Stomach smooth muscle (tissue), 2 donors: ENCODE measurements at regions not wholly inside any gene's neighbourhood (a gene's known extent, or its start where the extent isn't known, plus 50 kb on each side); places are given as distances from the start of the nearest gene placed in this dataset.

Source experiments
- H3K27ac ChIP-seq: one replicate; pipeline ENCODE4 v1.7.0; 2013; ENCODE audit warnings: mild to moderate bottlenecking, low read length, inconsistent platforms
- H3K27me3 ChIP-seq, 2 donors: one replicate each; pipeline ENCODE4 v1.7.0; 2013; ENCODE audit warnings: low read length in 2 of 2; ENCODE audit not compliant: insufficient read depth in 2 of 2, control insufficient read depth in 1 of 2
- H3K36me3 ChIP-seq, 2 donors: one replicate each; pipeline ENCODE4 v1.7.0; 2013; ENCODE audit warnings: low read length in 2 of 2; ENCODE audit not compliant: control insufficient read depth in 2 of 2, insufficient read depth in 2 of 2
- H3K4me1 ChIP-seq: one replicate; pipeline ENCODE4 v1.7.0; 2013; ENCODE audit warnings: low read length; ENCODE audit not compliant: control insufficient read depth, insufficient read depth
- H3K4me3 ChIP-seq, 2 donors: one replicate each; pipeline ENCODE4 v1.7.0; 2013; ENCODE audit warnings: low read length in 2 of 2
- H3K9ac ChIP-seq, 2 donors: one replicate each; pipeline ENCODE4 v1.7.0; 2013; ENCODE audit warnings: low read length in 2 of 2, mild to moderate bottlenecking in 1 of 2
- H3K9me3 ChIP-seq, 2 donors: one replicate each; pipeline ENCODE4 v1.7.0; 2013; ENCODE audit warnings: low read length in 2 of 2; ENCODE audit not compliant: control insufficient read depth in 2 of 2
- donor health status: healthy.
- donor health status: Pancreatic carcinoma.

DNA sequence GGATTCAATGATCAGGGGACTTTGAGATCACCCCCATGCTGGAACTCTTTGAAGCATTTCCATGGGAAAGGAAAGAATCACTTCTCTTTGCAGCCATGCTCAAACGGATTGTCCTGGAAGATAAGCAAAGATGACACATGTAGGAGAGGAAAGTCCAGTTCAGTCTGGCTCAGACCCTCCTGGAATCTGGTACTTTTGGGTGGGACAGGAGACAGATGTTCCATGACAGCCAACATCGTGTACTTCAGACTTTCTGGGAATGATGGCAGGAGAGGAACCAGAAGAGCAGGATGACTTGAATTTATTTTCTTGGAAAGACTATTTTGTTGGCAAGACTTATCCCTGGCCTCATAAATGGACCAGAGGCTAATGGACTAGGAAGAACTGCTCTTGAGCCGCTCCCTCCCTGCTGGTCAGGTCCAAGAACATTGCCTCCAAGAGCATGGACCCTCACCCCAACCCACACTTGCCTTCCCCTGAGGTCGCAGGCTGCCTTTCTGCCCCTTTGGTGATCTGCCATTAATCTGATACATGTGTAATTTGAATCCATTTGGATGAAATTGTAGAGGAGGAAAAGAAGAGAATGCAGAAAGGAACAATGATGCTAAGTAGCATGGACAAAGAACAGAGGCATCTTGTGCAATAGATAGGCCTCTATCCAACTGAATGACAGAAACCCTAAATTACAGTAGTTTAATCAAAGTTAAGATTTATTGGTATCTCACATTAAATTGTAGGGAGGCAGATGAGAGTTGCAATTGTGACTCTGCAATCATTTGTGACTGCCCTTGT lies 201.0 kb downstream of the SNX19 start:
- Histone ChIP-seq H3K9me3 (no peaks in the 10 kb centered on the region), H3K4me3 (no peak overlapping the region), H3K4me1 (no peaks in the 10 kb centered on the region), H3K27me3 (no peaks in the 10 kb centered on the region), H3K36me3 (no peaks in the 10 kb centered on the region), H3K27ac (no peak overlapping the region), H3K9ac (no peak overlapping the region)

DNA sequence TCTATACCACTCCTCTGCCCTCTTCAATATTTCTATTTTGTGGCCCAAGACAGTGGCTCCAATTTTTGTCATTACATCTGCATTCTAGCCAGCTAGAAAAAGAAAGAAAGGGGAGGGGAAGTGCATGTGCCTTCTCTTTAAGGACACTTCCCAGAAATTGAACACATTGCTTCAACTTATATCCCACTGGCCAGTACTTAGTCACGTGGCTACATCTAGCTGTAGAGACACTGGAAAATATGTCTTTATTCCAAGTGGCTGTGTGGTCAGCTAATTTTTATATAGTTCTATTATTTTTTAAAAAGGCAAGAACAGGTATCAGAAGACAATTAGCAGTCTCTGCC lies 200.4 kb downstream of the SNX19 start:
- Histone ChIP-seq H3K27me3 (no peaks in the 10 kb centered on the region), H3K9ac (no peak overlapping the region), H3K27ac (no peak overlapping the region), H3K4me3 (no peak overlapping the region), H3K4me1 (no peaks in the 10 kb centered on the region), H3K9me3 (no peaks in the 10 kb centered on the region), H3K36me3 (no peaks in the 10 kb centered on the region)

DNA sequence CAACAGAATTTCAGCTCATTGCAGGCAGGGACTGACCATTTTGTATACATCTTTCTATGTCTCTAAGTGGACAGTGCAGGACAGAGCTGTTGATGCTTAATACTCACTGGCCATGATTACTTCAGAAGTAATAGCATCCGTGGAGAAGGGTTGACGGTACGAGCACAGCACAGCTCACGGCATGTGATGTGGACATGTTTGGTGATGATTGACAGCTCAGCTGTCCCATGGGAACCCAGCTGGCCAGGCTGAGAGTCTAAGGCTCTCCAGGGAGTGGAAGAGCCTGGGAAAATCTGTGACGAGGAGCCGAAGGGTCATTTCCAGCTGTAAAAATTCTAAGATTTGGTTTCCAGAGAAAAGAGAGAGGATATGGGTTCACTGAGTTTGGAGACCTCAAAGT lies 198.2 kb downstream of the SNX19 start:
- no peaks in the 10 kb centered on the region for H3K9me3 ChIP-seq
- H3K27me3 ChIP-seq: no peaks in the 10 kb centered on the region
- no peaks in the 10 kb centered on the region for H3K4me1 ChIP-seq
- no peak overlapping the region for H3K4me3 ChIP-seq
- no peaks in the 10 kb centered on the region for H3K36me3 ChIP-seq
- H3K27ac ChIP-seq: no peak overlapping the region
- no peak overlapping the region for H3K9ac ChIP-seq

DNA sequence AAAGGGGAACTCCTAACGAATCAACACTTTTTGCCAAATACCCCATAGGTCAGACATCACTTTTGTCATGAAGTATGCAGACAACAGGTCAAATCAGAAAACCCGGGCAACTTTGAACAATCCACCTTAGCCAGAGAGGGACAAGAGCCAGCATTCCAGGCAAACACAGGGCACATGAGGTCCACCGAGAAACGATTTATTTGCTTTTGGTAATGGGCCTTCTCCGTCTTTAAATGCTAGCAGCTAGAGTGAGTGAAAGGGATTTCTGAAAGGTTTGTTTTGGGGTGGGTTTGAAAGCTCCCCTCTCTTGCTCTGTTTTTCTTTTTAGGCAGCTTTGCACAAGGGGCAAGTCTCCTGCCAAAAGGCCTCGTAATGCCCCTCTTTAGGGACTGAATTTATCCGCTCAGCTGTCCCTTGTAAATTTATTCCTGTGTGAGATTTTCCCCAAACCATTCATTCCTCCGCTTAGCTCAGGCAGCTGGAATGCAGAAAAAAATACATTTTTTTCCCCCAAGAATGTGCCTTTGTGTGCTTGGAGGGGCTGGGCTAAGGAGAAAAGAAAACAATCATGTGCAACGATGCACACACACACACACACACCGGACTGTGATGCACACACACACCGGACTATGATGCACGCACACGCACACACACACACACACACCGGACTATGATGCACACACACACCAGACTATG lies 196.9 kb downstream of the SNX19 start:
- Histone ChIP-seq H3K9ac (no peak overlapping the region), H3K27me3 (no peaks in the 10 kb centered on the region), H3K27ac (no peak overlapping the region), H3K4me3 (no peak overlapping the region), H3K36me3 (no peaks in the 10 kb centered on the region), H3K4me1 (no peaks in the 10 kb centered on the region), H3K9me3 (no peaks in the 10 kb centered on the region)

DNA sequence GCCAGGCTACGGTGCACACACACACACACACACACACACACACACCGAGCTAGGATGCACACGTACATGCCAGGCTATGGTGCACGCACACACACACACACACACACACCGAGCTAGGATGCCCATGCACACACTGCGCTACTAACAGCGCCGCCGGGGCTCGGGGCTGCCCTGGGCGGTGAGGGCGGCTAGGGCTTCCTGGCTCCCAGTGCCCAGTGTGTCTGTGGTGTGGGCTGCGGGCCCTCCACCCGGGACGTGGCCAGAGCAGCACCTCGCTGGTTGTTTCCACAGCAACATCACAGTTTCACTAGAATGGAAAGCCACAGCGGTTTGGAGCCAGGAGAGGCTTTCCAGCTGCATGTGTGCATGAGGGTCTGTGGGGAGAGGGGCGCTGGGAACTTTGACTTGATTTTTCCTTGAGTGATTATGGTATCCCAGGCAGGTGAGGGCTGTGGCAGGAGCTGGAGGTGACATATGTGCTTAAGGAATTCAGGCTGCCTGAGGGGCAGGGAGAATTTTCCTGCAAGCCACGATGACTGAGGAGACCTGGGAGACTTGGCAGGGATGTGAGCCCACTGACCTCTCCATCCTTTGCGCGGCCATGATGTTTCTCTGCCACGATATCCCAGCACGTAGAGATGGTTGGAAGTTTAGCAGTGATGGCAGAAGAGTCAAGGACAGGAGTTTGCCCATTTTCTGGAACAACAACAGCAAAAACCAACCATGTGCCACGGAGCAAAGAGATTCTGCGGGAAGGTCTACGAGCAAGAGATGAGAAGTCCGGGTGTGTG lies 195.9 kb downstream of the SNX19 start:
- Histone ChIP-seq H3K27ac (no peak overlapping the region), H3K4me3 (no peak overlapping the region)

DNA sequence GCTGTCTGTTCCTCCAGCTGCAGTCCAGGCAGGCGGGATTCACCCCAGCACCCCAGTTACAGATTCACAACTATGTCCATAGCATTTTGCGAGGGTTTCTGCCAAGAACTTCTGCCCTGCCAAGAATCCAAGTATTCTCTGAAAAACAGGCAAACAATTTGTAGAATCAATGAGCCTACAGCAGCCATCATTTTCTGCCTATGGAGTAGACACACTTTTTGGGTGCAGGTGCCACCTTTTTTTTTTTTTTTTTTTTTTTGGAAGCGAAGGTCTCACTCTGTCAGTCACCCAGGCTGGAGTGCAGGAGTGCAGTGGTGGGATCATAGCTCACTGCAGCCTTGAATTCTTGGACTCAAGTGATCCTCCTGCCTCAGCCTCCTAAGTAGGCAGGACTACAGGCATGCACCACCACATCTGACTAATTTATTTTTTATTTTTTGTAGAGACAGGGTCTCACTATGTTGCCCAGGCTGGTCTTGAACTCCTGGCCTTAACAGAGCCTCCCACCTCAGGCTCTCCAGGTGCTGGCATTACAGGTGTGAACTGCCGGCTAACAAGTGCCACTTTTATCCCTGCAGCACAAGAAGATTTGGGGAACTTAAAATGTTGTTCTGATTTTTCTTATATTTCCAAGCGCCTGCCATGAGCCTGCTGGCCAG lies 195.1 kb downstream of the SNX19 start:
- no peak overlapping the region for H3K27ac ChIP-seq
- peaks cover 7% of the 10 kb centered on the region for H3K4me1 ChIP-seq
- H3K4me3 ChIP-seq: no peak overlapping the region
- H3K36me3 ChIP-seq: no peaks in the 10 kb centered on the region
- H3K27me3 ChIP-seq: no peaks in the 10 kb centered on the region
- no peaks in the 10 kb centered on the region for H3K9me3 ChIP-seq
- H3K9ac ChIP-seq: no peak overlapping the region

More for the DNA sequence above, 195.9 kb downstream of the SNX19 start:
- Histone ChIP-seq H3K27me3 (no peaks in the 10 kb centered on the region), H3K9me3 (no peaks in the 10 kb centered on the region), H3K9ac (no peak overlapping the region), H3K36me3 (no peaks in the 10 kb centered on the region), H3K4me1 (peaks cover under 1% of the 10 kb centered on the region)

DNA sequence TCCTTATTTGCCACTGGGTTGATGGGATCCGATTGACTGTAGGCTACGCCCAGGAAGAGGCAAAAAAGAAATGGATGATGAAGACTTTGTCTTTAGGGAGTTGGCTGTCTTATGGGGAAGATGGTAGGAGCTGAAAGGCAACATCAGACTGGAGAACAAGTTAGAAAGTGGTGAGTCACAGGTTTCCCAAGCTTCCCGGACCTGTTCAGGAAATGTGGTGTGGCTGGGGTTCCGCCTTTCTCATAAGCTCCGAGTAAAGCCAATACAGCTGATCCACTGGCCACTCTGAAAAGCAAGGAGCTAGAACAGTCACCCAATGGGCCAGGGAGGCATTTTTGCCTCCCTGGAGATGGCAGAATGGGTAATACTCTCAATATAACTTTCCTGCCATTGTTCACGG lies 194.5 kb downstream of the SNX19 start:
- Histone ChIP-seq H3K4me1 (peaks cover 13% of the 10 kb centered on the region), H3K36me3 (no peaks in the 10 kb centered on the region), H3K27ac (no peak overlapping the region), H3K9me3 (no peaks in the 10 kb centered on the region), H3K27me3 (no peaks in the 10 kb centered on the region), H3K4me3 (no peak overlapping the region), H3K9ac (no peak overlapping the region)

DNA sequence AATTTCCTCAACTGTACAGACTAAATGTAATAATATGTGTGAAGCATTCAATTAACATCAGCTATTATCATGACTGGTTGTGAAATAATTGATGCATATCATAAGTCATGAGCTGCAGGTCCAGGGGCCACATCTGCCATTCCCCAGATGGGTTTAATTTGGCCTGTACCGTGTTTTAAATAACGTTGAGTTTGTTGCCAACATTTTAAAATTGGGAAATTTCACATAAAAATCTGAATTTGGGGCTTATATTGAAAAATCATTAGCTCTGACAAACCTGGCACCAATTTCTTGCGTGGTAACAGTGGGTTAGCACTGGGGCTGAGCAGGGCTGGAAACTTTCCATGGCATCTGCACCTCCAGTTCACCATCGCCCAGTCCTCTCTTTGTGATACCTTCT lies 193.9 kb downstream of the SNX19 start:
- H3K9me3 ChIP-seq: no peaks in the 10 kb centered on the region
- no peak overlapping the region for H3K27ac ChIP-seq
- no peak overlapping the region for H3K4me3 ChIP-seq
- peaks cover 17% of the 10 kb centered on the region for H3K4me1 ChIP-seq
- no peak overlapping the region for H3K9ac ChIP-seq
- H3K27me3 ChIP-seq: no peaks in the 10 kb centered on the region
- no peaks in the 10 kb centered on the region for H3K36me3 ChIP-seq

DNA sequence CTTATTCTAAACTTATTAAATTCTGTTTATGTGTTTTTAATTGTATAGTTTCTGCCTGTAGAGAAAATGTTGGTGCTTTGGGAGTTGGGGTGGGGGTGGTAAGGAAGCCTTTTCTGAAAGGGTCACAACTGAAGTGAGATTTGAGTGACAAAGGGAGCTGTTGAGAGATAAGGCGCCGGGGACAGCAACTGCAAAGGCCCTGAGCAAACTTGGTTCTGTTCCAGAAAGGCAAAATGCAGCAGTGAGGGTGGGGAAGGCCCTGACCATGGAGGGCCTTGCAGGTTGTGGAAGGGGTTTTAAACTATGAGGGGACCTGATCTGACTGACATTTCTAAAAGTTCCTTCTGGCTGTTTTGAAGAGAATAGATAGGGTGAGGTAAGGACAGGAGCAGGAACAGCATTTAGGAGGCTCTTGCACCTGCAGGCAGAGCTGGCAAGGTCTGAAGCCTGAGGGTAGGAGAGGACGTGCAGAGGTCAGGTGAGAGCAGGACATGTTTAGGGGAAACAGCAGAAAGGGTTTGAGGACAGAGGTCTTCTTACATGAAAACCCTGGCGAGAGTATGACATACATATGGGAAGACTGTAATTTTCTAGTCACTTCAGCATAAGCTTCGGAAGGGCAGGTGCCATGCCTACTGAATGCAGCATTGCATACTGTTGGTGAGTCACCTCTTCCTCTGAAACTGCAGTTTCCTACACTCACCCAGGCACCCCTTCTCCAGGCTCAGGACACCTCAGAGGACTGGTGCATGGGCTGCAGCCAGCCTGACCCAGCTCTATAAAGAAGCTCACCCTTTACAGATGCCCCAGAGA lies 190.7 kb downstream of the SNX19 start:
- no peak overlapping the region for H3K9ac ChIP-seq
- H3K4me1 ChIP-seq: peaks cover 17% of the 10 kb centered on the region
- peaks cover 0 to 3% of the 10 kb centered on the region in 2 donors for H3K9me3 ChIP-seq
- no peak overlapping the region for H3K4me3 ChIP-seq
- H3K27me3 ChIP-seq: no peaks in the 10 kb centered on the region
- no peaks in the 10 kb centered on the region for H3K36me3 ChIP-seq
- H3K27ac ChIP-seq: no peak overlapping the region
